GM23338 (cell line): ENCODE measurements at regions not wholly inside any gene's neighbourhood (a gene's known extent, or its start where the extent isn't known, plus 50 kb on each side); places are given as distances from the start of the nearest gene placed in this dataset.
"Not testable (repeated sequence)": the region's sequence is repeated elsewhere in the genome, so short reads cannot be mapped to it uniquely, and the experiment has no call there.

ENCODE experiments used
- ATAC-seq: fragments of 200-7000 bp; cut with Tn5 transposase; 3 replicates; pipeline ENCODE4 v1.9.1; 2020
- DNase-seq: peaks from one replicate; pipeline ENCODE4 v3.0.0-alpha.2; 2015; ENCODE audit warnings: low spot score
- H2AFZ ChIP-seq: fragments of 200-600 bp; sonication (generic); 2 replicates; pipeline ENCODE4 v1.8.0; 2016; ENCODE audit warnings: antibody characterized with exemption, mild to moderate bottlenecking, moderate library complexity
- H3F3A ChIP-seq: fragments of 200-600 bp; sonication (generic); replicated peaks from 2 replicates; pipeline ENCODE4 v1.8.0; 2017; ENCODE audit warnings: antibody characterized with exemption, mixed run types, low read depth
- H3K27ac ChIP-seq: fragments of 200-600 bp; sonication (generic); 2 replicates; pipeline ENCODE4 v1.6.1; 2016; ENCODE audit warnings: low read depth
- H3K27me3 ChIP-seq: fragments of 200-600 bp; sonication (generic); 2 replicates; pipeline ENCODE4 v1.8.0; 2016; ENCODE audit warnings: mild to moderate bottlenecking, mixed run types, moderate library complexity; ENCODE audit not compliant: insufficient read depth
- H3K36me3 ChIP-seq: fragments of 200-600 bp; sonication (generic); 2 replicates; pipeline ENCODE4 v1.8.0; 2016; ENCODE audit warnings: mild to moderate bottlenecking; ENCODE audit not compliant: insufficient read depth
- H3K4me1 ChIP-seq: fragments of 200-600 bp; sonication (generic); 2 replicates; pipeline ENCODE4 v1.8.0; 2016; ENCODE audit warnings: mild to moderate bottlenecking, moderate library complexity; ENCODE audit not compliant: insufficient read depth
- H3K4me2 ChIP-seq: fragments of 200-600 bp; sonication (generic); 2 replicates; pipeline ENCODE4 v1.7.1; 2017; ENCODE audit warnings: mixed run types
- H3K4me3 ChIP-seq: fragments of 200-600 bp; sonication (generic); 2 replicates; pipeline ENCODE4 v1.6.1; 2016; ENCODE audit warnings: mixed run types
- H3K79me2 ChIP-seq: fragments of 200-600 bp; sonication (generic); replicated peaks from 2 replicates; pipeline ENCODE4 v1.8.0; 2017; ENCODE audit warnings: mild to moderate bottlenecking; ENCODE audit not compliant: insufficient read depth
- H3K9me2 ChIP-seq: fragments of 200-600 bp; sonication (generic); 2 replicates; pipeline ENCODE4 v1.8.0; 2017; ENCODE audit not compliant: insufficient read depth
- H4K20me1 ChIP-seq: fragments of 200-600 bp; sonication (generic); replicated peaks from 2 replicates; pipeline ENCODE4 v1.8.0; 2017; ENCODE audit warnings: mild to moderate bottlenecking; ENCODE audit not compliant: insufficient read depth
- H3K27ac Mint-ChIP-seq: 2 replicates; pipeline ENCODE4 v1.8.0; 2020; ENCODE audit warnings: inconsistent platforms, mild to moderate bottlenecking, moderate library complexity, mixed read lengths
- H3K27me3 Mint-ChIP-seq: 3 replicates; pipeline ENCODE4 v1.8.0; 2022; ENCODE audit warnings: low read depth, mild to moderate bottlenecking, moderate library complexity, mixed read lengths, inconsistent platforms; ENCODE audit not compliant: insufficient read depth, poor library complexity
- H3K36me3 Mint-ChIP-seq: 3 replicates; pipeline ENCODE4 v1.8.0; 2021; ENCODE audit warnings: low read depth, mild to moderate bottlenecking, inconsistent platforms, moderate library complexity, mixed read lengths
- H3K4me1 Mint-ChIP-seq: 3 replicates; pipeline ENCODE4 v1.8.0; 2020; ENCODE audit warnings: mild to moderate bottlenecking, inconsistent platforms, mixed read lengths
- H3K4me3 Mint-ChIP-seq: 3 replicates; pipeline ENCODE4 v1.8.0; 2021; ENCODE audit warnings: moderate library complexity, mild to moderate bottlenecking, inconsistent platforms, mixed read lengths
- H3K9me3 Mint-ChIP-seq: 3 replicates; pipeline ENCODE4 v1.8.0; 2020; ENCODE audit warnings: moderate library complexity, mild to moderate bottlenecking, inconsistent platforms, mixed read lengths
- CREB1 ChIP-seq: fragments of 250-450 bp; sonication (Bioruptor Pico); IDR thresholded peaks from 2 replicates; pipeline ENCODE4 v1.5.0; 2020; ENCODE audit warnings: low read depth, mild to moderate bottlenecking, moderate library complexity
- CTCF ChIP-seq, 2 experiments: fragments of 200-600 bp in 1 of 2; sonication (generic) in 1 of 2; conservative IDR thresholded peaks; 2 replicates each; pipeline versions ENCODE4 v1.5.1 to v1.6.1; 2016 to 2017; ENCODE audit warnings: antibody characterized with exemption in 2 of 2, low read depth in 2 of 2, mild to moderate bottlenecking in 2 of 2, moderate library complexity in 1 of 2
- ETS1 ChIP-seq: IDR thresholded peaks from 2 replicates; pipeline ENCODE4 v1.6.1; 2016; ENCODE audit warnings: antibody characterized with exemption
- EZH2 ChIP-seq: fragments of 200-600 bp; sonication (generic); IDR thresholded peaks from one replicate; pipeline ENCODE4 v1.8.0; 2017; ENCODE audit warnings: antibody characterized with exemption, mild to moderate bottlenecking, low read depth; ENCODE audit not compliant: unreplicated experiment
- EZH2phosphoT487 ChIP-seq: fragments of 200-600 bp; sonication (generic); IDR thresholded peaks from one replicate; pipeline ENCODE4 v1.8.1; 2018; ENCODE audit warnings: antibody characterized with exemption; ENCODE audit not compliant: unreplicated experiment
- POLR2AphosphoS5 ChIP-seq: IDR thresholded peaks from 2 replicates; pipeline ENCODE4 v1.6.1; 2016; ENCODE audit warnings: antibody characterized with exemption, low read depth
- REST ChIP-seq: IDR thresholded peaks from one replicate; pipeline ENCODE4 v1.6.1; 2018; ENCODE audit warnings: antibody characterized with exemption; ENCODE audit not compliant: unreplicated experiment
- STAT1 ChIP-seq: IDR thresholded peaks from one replicate; pipeline ENCODE4 v1.6.1; 2016; ENCODE audit warnings: antibody characterized with exemption; ENCODE audit not compliant: unreplicated experiment

GRCh38 chr7:17113770-17114169 lies 184.7 kb upstream of the AHR start:
- not testable (repeated sequence) for H4K20me1 ChIP-seq, H3K9me3 Mint-ChIP-seq, H3F3A ChIP-seq, H3K27me3 ChIP-seq, H2AFZ ChIP-seq, H3K27ac ChIP-seq, H3K36me3 ChIP-seq, H3K79me2 ChIP-seq, H3K4me3 ChIP-seq, H3K36me3 Mint-ChIP-seq, DNase-seq, H3K27me3 Mint-ChIP-seq, H3K4me1 Mint-ChIP-seq, H3K4me2 ChIP-seq, ATAC-seq, H3K27ac Mint-ChIP-seq, H3K4me1 ChIP-seq, H3K4me3 Mint-ChIP-seq, H3K9me2 ChIP-seq

GRCh38 chr7:17118412-17118811 lies 180.0 kb upstream of the AHR start:
- Histone ChIP-seq H2AFZ (peak overlapping the region; percentile 19; the same call in 1 of the 2 replicates), H3F3A (no peaks in the 10 kb centered on the region), H3K27ac (no peak overlapping the region), H4K20me1 (no peaks in the 10 kb centered on the region), H3K9me2 (no peaks in the 10 kb centered on the region), H3K79me2 (no peaks in the 10 kb centered on the region), H3K4me3 (no peak overlapping the region), H3K27me3 (no peaks in the 10 kb centered on the region), H3K36me3 (no peaks in the 10 kb centered on the region), H3K4me1 (peaks cover 7% of the 10 kb centered on the region; the same call in 1 of the 2 replicates), H3K4me2 (no peak overlapping the region)
- TF ChIP-seq CREB1: no peak
- TF ChIP-seq POLR2AphosphoS5: no peak
- no peak for TF ChIP-seq CTCF (conservative IDR thresholded peaks at IDR 0.05; ENCODE audit: low read depth in 2 of 2)
- no peak for TF ChIP-seq REST
- TF ChIP-seq EZH2phosphoT487: no peak
- ATAC-seq (no peak), DNase-seq (no peak)
- Mint-ChIP-seq H3K36me3 (no peaks in the 10 kb centered on the region), H3K4me1 (peaks cover 12% of the 10 kb centered on the region), H3K27me3 (no peaks in the 10 kb centered on the region), H3K27ac (no peak overlapping the region), H3K9me3 (no peaks in the 10 kb centered on the region; the same call in 2 of the 3 replicates), H3K4me3 (no peak overlapping the region)

GRCh38 chr7:17120756-17121155 lies 177.7 kb upstream of the AHR start:
- Mint-ChIP-seq H3K36me3 (no peaks in the 10 kb centered on the region), H3K27ac (no peak overlapping the region), H3K27me3 (no peaks in the 10 kb centered on the region), H3K9me3 (no peaks in the 10 kb centered on the region), H3K4me3 (no peak overlapping the region), H3K4me1 (peaks cover 12% of the 10 kb centered on the region)
- Histone ChIP-seq H3K27me3 (no peaks in the 10 kb centered on the region), H3F3A (no peaks in the 10 kb centered on the region), H3K4me2 (no peak overlapping the region), H3K79me2 (no peaks in the 10 kb centered on the region), H3K9me2 (no peaks in the 10 kb centered on the region), H4K20me1 (no peaks in the 10 kb centered on the region), H3K27ac (no peak overlapping the region), H2AFZ (no peak overlapping the region), H3K36me3 (no peaks in the 10 kb centered on the region), H3K4me1 (peaks cover 10% of the 10 kb centered on the region; the same call in 1 of the 2 replicates), H3K4me3 (no peak overlapping the region)
- ATAC-seq (peak; percentile 66), DNase-seq (no peak)
- no peak for TF ChIP-seq EZH2
- TF ChIP-seq ETS1: no peak
- no peak for TF ChIP-seq STAT1
- TF ChIP-seq POLR2AphosphoS5: no peak
